ENCODE measurements at regions not wholly inside any gene's neighbourhood (a gene's known extent, or its start where the extent isn't known, plus 50 kb on each side); places are given as distances from the start of the nearest gene placed in this dataset.

- TF ChIP-seq CTCF (IDR thresholded peaks at IDR 0.05; ENCODE audit: insufficient read depth, low read length) (no peak), POLR2AphosphoS5 (IDR thresholded peaks at IDR 0.05; ENCODE audit: low read depth) (no peak), SPI1 (IDR thresholded peaks at IDR 0.05; ENCODE audit: borderline replicate concordance, low read depth) (no peak), GABPA (IDR thresholded peaks at IDR 0.05; ENCODE audit: low read depth) (no peak)
Measured at GRCh38 chr13:59326717-59327116, 837.0 kb downstream of the DIAPH3 start.

All from HL-60 (cell line).